H1 (cell line): ENCODE measurements at regions not wholly inside any gene's neighbourhood (a gene's known extent, or its start where the extent isn't known, plus 50 kb on each side); places are given as distances from the start of the nearest gene placed in this dataset.
A peak's percentile ranks its signal among the peaks of the same experiment; 100 is the strongest.

Source experiments
- CTCF ChIA-PET: fragments of 300-600 bp; sonication (Branson Sonifier 250); formaldehyde crosslinking; loops from one replicate; lab custom pipeline; 2021; ENCODE audit not compliant: partially characterized antibody; lab: Charles Lee
- POLR2A ChIA-PET: fragments of 300-600 bp; sonication (Branson Sonifier 250); formaldehyde crosslinking; loops from one replicate; lab custom pipeline; 2021; ENCODE audit warnings: inconsistent platforms; ENCODE audit not compliant: partially characterized antibody; lab: Charles Lee
- DNase-seq, 2 experiments: peaks; one replicate each; pipeline versions ENCODE4 v3.0.0 to v3.0.0-alpha.2; 2010 to 2022; ENCODE audit warnings: low spot score in 2 of 2, low read depth in 1 of 2, mixed read lengths in 1 of 2
- FAIRE-seq: peaks from 2 replicates; lab custom pipeline; 2011; peaks lifted over from hg19 to GRCh38; lab: Jason Lieb, UNC
- H2AFZ ChIP-seq: 2 replicates; pipeline ENCODE4 v1.8.1; 2012; ENCODE audit warnings: low read length, inconsistent platforms
- H2AK5ac ChIP-seq: 2 replicates; pipeline ENCODE4 v1.6.1; 2013; ENCODE audit warnings: low read depth, low read length
- H2BK120ac ChIP-seq: replicated peaks from 2 replicates; pipeline ENCODE3; 2013; ENCODE audit warnings: low read depth, low read length, inconsistent platforms
- H2BK12ac ChIP-seq: 2 replicates; pipeline ENCODE4 v1.6.1; 2013; ENCODE audit warnings: low read depth, low read length
- H2BK15ac ChIP-seq: 2 replicates; pipeline ENCODE4 v1.6.1; 2013; ENCODE audit warnings: low read length
- H2BK20ac ChIP-seq: 2 replicates; pipeline ENCODE4 v1.6.1; 2013; ENCODE audit warnings: low read length
- H2BK5ac ChIP-seq: 2 replicates; pipeline ENCODE4 v1.6.1; 2013; ENCODE audit warnings: low read depth, low read length
- H3K14ac ChIP-seq: 2 replicates; pipeline ENCODE4 v1.6.1; 2013; ENCODE audit warnings: inconsistent platforms; ENCODE audit not compliant: insufficient read length
- H3K18ac ChIP-seq: 2 replicates; pipeline ENCODE4 v1.6.1; 2013; ENCODE audit warnings: low read length; ENCODE audit errors: extremely low read depth
- H3K23ac ChIP-seq: 2 replicates; pipeline ENCODE4 v1.6.1; 2013; ENCODE audit warnings: inconsistent platforms; ENCODE audit not compliant: insufficient read length
- H3K23me2 ChIP-seq: 2 replicates; pipeline ENCODE4 v1.6.1; 2013; ENCODE audit warnings: low read depth, low read length
- H3K27ac ChIP-seq: 2 replicates; pipeline ENCODE4 v1.6.1; 2011; ENCODE audit warnings: low read depth, low read length, inconsistent platforms
- H3K27me3 ChIP-seq, 4 experiments: replicated peaks in 1 of 4; 1 replicate in 1 of 4; 2 replicates in 3 of 4; pipeline versions ENCODE4 v1.6.1 to v1.8.1; 2011 to 2013; ENCODE audit warnings: low read length in 3 of 4, mild to moderate bottlenecking in 3 of 4, inconsistent platforms in 2 of 4, mixed read lengths in 2 of 4, moderate library complexity in 1 of 4; ENCODE audit not compliant: control insufficient read depth in 3 of 4, insufficient read depth in 3 of 4; ENCODE audit errors: extremely low read depth in 1 of 4
- H3K36me3 ChIP-seq, 4 experiments: 2 replicates each; pipeline versions ENCODE4 v1.6.1 to v1.8.1; 2011 to 2013; ENCODE audit warnings: mild to moderate bottlenecking in 4 of 4, low read length in 3 of 4, moderate library complexity in 2 of 4, control low read depth in 1 of 4, inconsistent platforms in 1 of 4; ENCODE audit not compliant: insufficient read depth in 4 of 4, control insufficient read depth in 2 of 4
- H3K4ac ChIP-seq: replicated peaks from 2 replicates; pipeline ENCODE3; 2013; ENCODE audit warnings: low read length, low read depth, mixed read lengths, inconsistent platforms; ENCODE audit not compliant: insufficient read length
- H3K4me1 ChIP-seq, 4 experiments: replicated peaks in 1 of 4; 1 replicate in 1 of 4; 2 replicates in 3 of 4; pipeline versions ENCODE4 v1.6.1 to v1.8.1; 2011 to 2013; ENCODE audit warnings: low read length in 3 of 4, inconsistent platforms in 2 of 4, mixed read lengths in 1 of 4; ENCODE audit not compliant: insufficient read depth in 4 of 4, control insufficient read depth in 3 of 4
- H3K4me2 ChIP-seq, 2 experiments: 2 replicates each; pipeline versions ENCODE4 v1.6.1 to v1.8.1; 2011 to 2013; ENCODE audit warnings: low read depth in 2 of 2, low read length in 2 of 2, control low read depth in 1 of 2, inconsistent platforms in 1 of 2, mild to moderate bottlenecking in 1 of 2; ENCODE audit not compliant: insufficient read depth in 1 of 2
- H3K4me3 ChIP-seq, 4 experiments: fragments of 200-600, 300-600 bp in 1 of 4; sonication (generic), shearing (Covaris generic), sonication (Bioruptor Twin) in 1 of 4; 2 replicates each; pipeline versions ENCODE4 v1.5.1 to v1.8.1; 2011 to 2016; ENCODE audit warnings: low read length in 4 of 4, low read depth in 3 of 4, control low read depth in 2 of 4, inconsistent platforms in 2 of 4, mild to moderate bottlenecking in 2 of 4, mixed read lengths in 1 of 4, moderate library complexity in 1 of 4; ENCODE audit not compliant: insufficient read depth in 2 of 4; ENCODE audit errors: extremely low read depth in 1 of 4
- H3K56ac ChIP-seq: replicated peaks from 2 replicates; pipeline ENCODE3; 2013; ENCODE audit warnings: low read depth, mild to moderate bottlenecking, mixed read lengths, low read length, inconsistent platforms; ENCODE audit not compliant: insufficient read length
- H3K79me1 ChIP-seq: 2 replicates; pipeline ENCODE4 v1.6.1; 2013; ENCODE audit warnings: low read depth, low read length, control low read depth
- H3K79me2 ChIP-seq, 2 experiments: 2 replicates each; pipeline versions ENCODE4 v1.6.1 to v1.8.1; 2012 to 2013; ENCODE audit warnings: low read length in 2 of 2, mild to moderate bottlenecking in 2 of 2, inconsistent platforms in 1 of 2; ENCODE audit not compliant: insufficient read depth in 2 of 2, control insufficient read depth in 1 of 2
- H3K9ac ChIP-seq, 4 experiments: replicated peaks in 1 of 4; 1 replicate in 1 of 4; 2 replicates in 3 of 4; pipeline versions ENCODE4 v1.6.1 to v1.8.1; 2011 to 2013; ENCODE audit warnings: low read depth in 3 of 4, low read length in 3 of 4, control low read depth in 2 of 4, mild to moderate bottlenecking in 2 of 4, moderate library complexity in 2 of 4, inconsistent platforms in 1 of 4; ENCODE audit errors: extremely low read depth in 1 of 4
- H3K9me3 ChIP-seq, 2 experiments: 2 replicates each; pipeline versions ENCODE4 v1.6.1 to v1.8.1; 2012 to 2013; ENCODE audit warnings: mild to moderate bottlenecking in 2 of 2, moderate library complexity in 2 of 2, control low read depth in 1 of 2, inconsistent platforms in 1 of 2, low read depth in 1 of 2, low read length in 1 of 2, mixed read lengths in 1 of 2; ENCODE audit not compliant: insufficient read depth in 2 of 2
- H4K20me1 ChIP-seq, 2 experiments: replicated peaks in 1 of 2; 2 replicates each; pipeline versions ENCODE3 to v1.8.1; 2011 to 2013; ENCODE audit warnings: inconsistent platforms in 2 of 2, low read length in 2 of 2, mild to moderate bottlenecking in 1 of 2; ENCODE audit not compliant: insufficient read depth in 2 of 2, control insufficient read depth in 1 of 2
- H4K5ac ChIP-seq: 2 replicates; pipeline ENCODE4 v1.6.1; 2013; ENCODE audit warnings: low read length, low read depth, mixed read lengths, inconsistent platforms; ENCODE audit not compliant: insufficient read length
- H4K8ac ChIP-seq: 2 replicates; pipeline ENCODE4 v1.8.0; 2013; ENCODE audit warnings: mild to moderate bottlenecking, moderate library complexity, low read length, inconsistent platforms; ENCODE audit not compliant: insufficient read depth; ENCODE audit errors: extremely low read depth
- H4K91ac ChIP-seq: replicated peaks from 2 replicates; pipeline ENCODE3; 2013; ENCODE audit warnings: low read length, mixed read lengths, inconsistent platforms; ENCODE audit not compliant: insufficient read length
- ATF3 ChIP-seq: IDR thresholded peaks from 2 replicates; pipeline ENCODE4 v1.6.1; 2011; ENCODE audit warnings: low read depth, mild to moderate bottlenecking, low read length; ENCODE audit not compliant: insufficient read depth
- BCL11A ChIP-seq, 2 experiments: IDR thresholded peaks; one replicate each; pipeline ENCODE4 v1.6.1; 2011; ENCODE audit warnings: low read depth in 2 of 2, low read length in 2 of 2, mild to moderate bottlenecking in 2 of 2
- EZH2 ChIP-seq: fragments of 200-600 bp; sonication (generic); IDR thresholded peaks from 2 replicates; pipeline ENCODE4 v1.7.1; 2012; ENCODE audit warnings: low read depth, mild to moderate bottlenecking, moderate library complexity, low read length, inconsistent platforms; ENCODE audit not compliant: severe bottlenecking
- HDAC2 ChIP-seq, 2 experiments: fragments of 300-600 bp in 1 of 2; sonication (generic) in 1 of 2; IDR thresholded peaks; 2 replicates each; pipeline ENCODE4 v1.6.1; 2011 to 2012; ENCODE audit warnings: low read depth in 2 of 2, low read length in 2 of 2, mild to moderate bottlenecking in 2 of 2, moderate library complexity in 2 of 2, borderline replicate concordance in 1 of 2, inconsistent platforms in 1 of 2
- JUN ChIP-seq: IDR thresholded peaks from 2 replicates; pipeline ENCODE4 v1.6.1; 2011; ENCODE audit warnings: low read depth, mild to moderate bottlenecking, improper control_type of control experiment, low read length
- NANOG ChIP-seq: IDR thresholded peaks from 2 replicates; pipeline ENCODE4 v1.6.1; 2011; ENCODE audit warnings: low read length, low read depth, mild to moderate bottlenecking, inconsistent platforms; ENCODE audit not compliant: insufficient read depth, poor library complexity, severe bottlenecking
- POU5F1 ChIP-seq: IDR thresholded peaks from 2 replicates; pipeline ENCODE4 v1.6.1; 2011; ENCODE audit warnings: low read depth, mild to moderate bottlenecking, low read length, moderate library complexity
- RAD21 ChIP-seq, 2 experiments: IDR thresholded peaks in 1 of 2; conservative IDR thresholded peaks in 1 of 2; 2 replicates each; pipeline ENCODE4 v1.6.1; 2011; ENCODE audit warnings: low read depth in 2 of 2, low read length in 2 of 2, improper control_type of control experiment in 1 of 2, inconsistent platforms in 1 of 2, mild to moderate bottlenecking in 1 of 2, moderate library complexity in 1 of 2
- SP2 ChIP-seq: IDR thresholded peaks from 2 replicates; pipeline ENCODE4 v1.6.1; 2012; ENCODE audit warnings: mild to moderate bottlenecking, low read length, inconsistent platforms
- TBP ChIP-seq: IDR thresholded peaks from 2 replicates; pipeline ENCODE4 v1.6.1; 2011; ENCODE audit warnings: low read depth, low read length, improper control_type of control experiment
- WGBS, 2 experiments: shearing (Covaris generic) in 1 of 2; methylation state at CpG; one replicate each; pipeline versions ENCODE4 v1.1.6 to v1.1.7; 2013 to 2015; ENCODE audit warnings: low lambda C conversion rate in 2 of 2, mixed read lengths in 2 of 2, inconsistent platforms in 1 of 2, low coverage in 1 of 2, missing lambda C conversion rate in 1 of 2; ENCODE audit not compliant: insufficient replicate concordance in 2 of 2, insufficient coverage in 1 of 2, insufficient read length in 1 of 2; ENCODE audit errors: extremely low coverage in 1 of 2, missing lambda C conversion rate in 1 of 2; 5-methylcytosine and 5-hydroxymethylcytosine counted together
- TF ChIP-seq, protein P1 (sequence below): IDR thresholded peaks from 2 replicates; pipeline ENCODE4 v1.6.1; 2011; ENCODE audit warnings: low read length, improper control_type of control experiment

- H3K27me3 ChIP-seq, result peaks cover 0 to 2% (median 0%) of the 10 kb centered on the region in 4 experiments; a peak in 1 of 7 replicates
- TF ChIP-seq SP2 (no peak), TBP (no peak), JUN (no peak), POU5F1 (no peak), EZH2 (no peak), RAD21 (IDR thresholded peaks at IDR 0.05 in 1 of 2, conservative IDR thresholded peaks at IDR 0.05 in 1 of 2; ENCODE audit: low read depth in 2 of 2, low read length in 2 of 2) (no peak), NANOG (no peak), HDAC2 (IDR thresholded peaks at IDR 0.05; ENCODE audit: borderline replicate concordance in 1 of 2, low read depth in 2 of 2, low read length in 2 of 2) (no peak), ATF3 (no peak), BCL11A (IDR thresholded peaks at IDR 0.05; ENCODE audit: low read depth in 2 of 2, low read length in 2 of 2) (no peak)
- TF ChIP-seq, protein P1, sequence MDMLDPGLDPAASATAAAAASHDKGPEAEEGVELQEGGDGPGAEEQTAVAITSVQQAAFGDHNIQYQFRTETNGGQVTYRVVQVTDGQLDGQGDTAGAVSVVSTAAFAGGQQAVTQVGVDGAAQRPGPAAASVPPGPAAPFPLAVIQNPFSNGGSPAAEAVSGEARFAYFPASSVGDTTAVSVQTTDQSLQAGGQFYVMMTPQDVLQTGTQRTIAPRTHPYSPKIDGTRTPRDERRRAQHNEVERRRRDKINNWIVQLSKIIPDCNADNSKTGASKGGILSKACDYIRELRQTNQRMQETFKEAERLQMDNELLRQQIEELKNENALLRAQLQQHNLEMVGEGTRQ, result no peak
These were observed 215.4 kb downstream of the TOMM20 start for GRCh38 chr1:234913278-234913649.

More at GRCh38 chr1:234913278-234913649, 215.4 kb downstream of the TOMM20 start:
- H3K79me2 ChIP-seq, result no peaks in the 10 kb centered on the region
- H2BK20ac ChIP-seq, result peak overlapping the region; percentile 80
- no peak overlapping the region for H3K23ac ChIP-seq
- DNase-seq, result no peak
- no peaks in the 10 kb centered on the region for H3K23me2 ChIP-seq
- H3K9me3 ChIP-seq, result no peaks in the 10 kb centered on the region
- no peak overlapping the region for H3K14ac ChIP-seq
- H3K4me2 ChIP-seq, result no peak overlapping the region
- no peak overlapping the region for H3K18ac ChIP-seq
- peaks cover 2 to 16% (median 9%) of the 10 kb centered on the region in 4 experiments for H3K4me1 ChIP-seq
- FAIRE-seq, result no peak
- H3K4ac ChIP-seq, result no peak overlapping the region
- H3K36me3 ChIP-seq, result no peaks in the 10 kb centered on the region
- H2BK15ac ChIP-seq, result 0 out of 2 replicates have a peak overlapping the region, but pooled peaks have one; percentile 29
- no peak overlapping the region for H3K56ac ChIP-seq
- peak overlapping the region; percentile 56 for H2BK120ac ChIP-seq
- 80% methylated on average over 8 of the region's 8 CpGs; no CpG with 5 or more reads in 1 of the 2 experiments for WGBS, 2 experiments
- peak overlapping the region; percentile 58; the same call in 1 of the 2 replicates for H2BK5ac ChIP-seq
- peak overlapping the region; percentile 25 for H4K91ac ChIP-seq
- no peak overlapping the region for H2AFZ ChIP-seq
- H4K20me1 ChIP-seq, result no peaks in the 10 kb centered on the region
- no peaks in the 10 kb centered on the region for H3K79me1 ChIP-seq
- H4K5ac ChIP-seq, result no peak overlapping the region
- H4K8ac ChIP-seq, result no peak overlapping the region
- no peak overlapping the region for H3K9ac ChIP-seq
- H3K4me3 ChIP-seq, result no peak overlapping the region
- no peak overlapping the region for H2AK5ac ChIP-seq
- ChIA-PET CTCF (interaction anchor here (0.8 to 1.6 kb wide), 2 partner anchors 13 to 166 kb away, joined by 3 to 4 read pairs; no protein-coding TSS in a partner anchor), POLR2A (interaction anchor here (1.3 kb wide), 1 partner anchor 11 kb away, joined by 3 read pairs; no protein-coding TSS in a partner anchor)
- H2BK12ac ChIP-seq, result peak overlapping the region; percentile 78
- H3K27ac ChIP-seq, result no peak overlapping the region
